ENCODE measurements at regions not wholly inside any gene's neighbourhood (a gene's known extent, or its start where the extent isn't known, plus 50 kb on each side); places are given as distances from the start of the nearest gene placed in this dataset.

DNA sequence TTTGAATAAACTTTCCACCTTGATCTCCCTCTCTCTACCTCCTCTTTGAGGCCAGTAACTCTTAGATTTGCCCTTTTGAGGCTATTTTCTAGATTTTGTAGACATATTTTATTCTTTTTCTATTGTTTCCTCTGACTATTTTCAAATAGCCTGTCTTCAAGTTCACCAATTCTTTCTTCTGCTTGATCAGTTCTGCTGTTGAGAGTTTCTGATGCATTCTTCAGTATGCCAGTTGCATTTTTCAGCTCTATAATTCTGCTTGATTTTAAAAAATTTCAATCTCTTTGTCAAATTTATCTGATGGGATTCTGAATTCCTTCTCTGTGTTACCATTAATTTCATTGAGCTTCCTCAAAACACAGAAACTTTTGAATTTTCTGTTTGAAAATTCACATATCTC, 257.5 kb downstream of the HAPSTR1 start:
- TF ChIP-seq GLI2 (tag by site-specific recombination; IDR thresholded peaks at IDR 0.05; ENCODE audit: borderline replicate concordance, low read depth) (no peak), ZNF843 (tag by site-specific recombination; IDR thresholded peaks at IDR 0.05) (no peak)
